ENCODE measurements at regions not wholly inside any gene's neighbourhood (a gene's known extent, or its start where the extent isn't known, plus 50 kb on each side); places are given as distances from the start of the nearest gene placed in this dataset.

DNA sequence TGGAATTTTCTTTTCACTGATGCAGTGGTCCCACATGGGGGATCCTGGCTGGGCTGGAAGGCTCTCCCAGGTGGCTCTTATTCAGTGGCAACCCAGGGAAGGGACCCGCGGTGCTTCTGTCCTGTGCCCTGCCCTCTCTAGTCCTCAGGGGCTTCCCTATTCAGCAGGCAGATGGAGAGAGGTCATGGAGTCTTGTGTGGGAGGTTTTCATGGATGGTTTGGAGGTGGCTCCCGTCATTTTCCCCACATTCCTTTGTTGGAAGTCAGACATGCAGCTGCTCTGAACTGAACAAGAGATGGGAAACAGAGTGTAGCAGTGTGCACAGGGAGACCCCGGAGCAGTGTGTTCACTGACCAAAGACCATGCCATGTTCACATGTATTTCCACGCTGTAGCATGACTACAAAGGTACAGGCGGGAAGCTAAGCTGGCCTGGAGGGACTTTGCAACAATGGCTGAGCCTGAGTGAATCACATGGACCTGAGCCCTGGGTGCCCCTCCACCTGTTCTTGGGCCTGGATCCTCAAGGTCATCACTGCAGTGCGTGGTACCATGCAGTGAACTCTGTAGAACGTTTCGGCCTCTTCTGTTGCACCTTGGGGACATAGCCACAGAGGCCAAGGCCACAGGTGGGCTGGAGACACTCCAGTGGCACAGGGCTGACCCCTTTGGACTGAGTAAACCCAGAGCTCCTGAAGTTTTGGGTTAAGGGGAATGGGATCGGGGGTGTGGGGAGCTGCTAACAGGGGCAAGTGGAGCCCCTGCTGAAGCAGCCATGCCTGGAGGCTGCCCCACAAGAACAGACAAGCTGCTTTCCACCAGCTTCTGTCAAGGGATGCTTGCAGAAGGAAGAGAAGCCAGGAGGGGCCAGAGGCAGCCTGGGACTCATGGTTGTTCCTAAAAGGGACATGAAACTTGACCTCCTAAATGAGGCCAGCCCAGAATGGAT, 123.0 kb downstream of the ASB7 start:
- TF ChIP-seq, protein P1, sequence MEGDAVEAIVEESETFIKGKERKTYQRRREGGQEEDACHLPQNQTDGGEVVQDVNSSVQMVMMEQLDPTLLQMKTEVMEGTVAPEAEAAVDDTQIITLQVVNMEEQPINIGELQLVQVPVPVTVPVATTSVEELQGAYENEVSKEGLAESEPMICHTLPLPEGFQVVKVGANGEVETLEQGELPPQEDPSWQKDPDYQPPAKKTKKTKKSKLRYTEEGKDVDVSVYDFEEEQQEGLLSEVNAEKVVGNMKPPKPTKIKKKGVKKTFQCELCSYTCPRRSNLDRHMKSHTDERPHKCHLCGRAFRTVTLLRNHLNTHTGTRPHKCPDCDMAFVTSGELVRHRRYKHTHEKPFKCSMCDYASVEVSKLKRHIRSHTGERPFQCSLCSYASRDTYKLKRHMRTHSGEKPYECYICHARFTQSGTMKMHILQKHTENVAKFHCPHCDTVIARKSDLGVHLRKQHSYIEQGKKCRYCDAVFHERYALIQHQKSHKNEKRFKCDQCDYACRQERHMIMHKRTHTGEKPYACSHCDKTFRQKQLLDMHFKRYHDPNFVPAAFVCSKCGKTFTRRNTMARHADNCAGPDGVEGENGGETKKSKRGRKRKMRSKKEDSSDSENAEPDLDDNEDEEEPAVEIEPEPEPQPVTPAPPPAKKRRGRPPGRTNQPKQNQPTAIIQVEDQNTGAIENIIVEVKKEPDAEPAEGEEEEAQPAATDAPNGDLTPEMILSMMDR (IDR thresholded peaks at IDR 0.05; ENCODE audit: low read depth, low read length): no peak
- DNase-seq (ENCODE audit: low read depth, low spot score): peak; percentile 73
- in situ Hi-C loops (cut with HindIII; ENCODE audit: low sequenced_read_pairs): no loop called here
- no peak overlapping the region for H3K4me3 ChIP-seq (ENCODE audit: low read depth, low read length)

DNA sequence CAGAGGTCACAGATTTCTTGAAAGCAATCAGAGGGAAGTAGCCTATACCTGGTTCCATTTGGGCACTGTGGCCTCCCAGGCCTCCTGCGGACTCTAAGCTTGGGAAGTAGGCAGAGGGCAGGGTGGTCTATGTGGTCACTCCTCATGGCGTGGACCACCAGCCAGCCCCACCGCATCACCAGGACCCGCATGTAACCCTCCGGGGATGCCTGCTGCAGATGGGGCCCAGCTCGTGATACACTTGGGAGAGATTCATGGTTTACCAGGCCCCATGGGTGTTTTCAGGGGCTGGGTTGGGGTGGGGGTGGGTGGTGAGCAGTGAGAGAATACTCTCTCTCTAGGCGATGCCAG, 123.7 kb downstream of the ASB7 start:
- TF ChIP-seq, protein P1 (IDR thresholded peaks at IDR 0.05; ENCODE audit: low read depth, low read length): no peak
- DNase-seq (ENCODE audit: low read depth, low spot score): no peak
- H3K4me3 ChIP-seq (ENCODE audit: low read depth, low read length): no peak overlapping the region
- in situ Hi-C loops (cut with HindIII; ENCODE audit: low sequenced_read_pairs): no loop called here

DNA sequence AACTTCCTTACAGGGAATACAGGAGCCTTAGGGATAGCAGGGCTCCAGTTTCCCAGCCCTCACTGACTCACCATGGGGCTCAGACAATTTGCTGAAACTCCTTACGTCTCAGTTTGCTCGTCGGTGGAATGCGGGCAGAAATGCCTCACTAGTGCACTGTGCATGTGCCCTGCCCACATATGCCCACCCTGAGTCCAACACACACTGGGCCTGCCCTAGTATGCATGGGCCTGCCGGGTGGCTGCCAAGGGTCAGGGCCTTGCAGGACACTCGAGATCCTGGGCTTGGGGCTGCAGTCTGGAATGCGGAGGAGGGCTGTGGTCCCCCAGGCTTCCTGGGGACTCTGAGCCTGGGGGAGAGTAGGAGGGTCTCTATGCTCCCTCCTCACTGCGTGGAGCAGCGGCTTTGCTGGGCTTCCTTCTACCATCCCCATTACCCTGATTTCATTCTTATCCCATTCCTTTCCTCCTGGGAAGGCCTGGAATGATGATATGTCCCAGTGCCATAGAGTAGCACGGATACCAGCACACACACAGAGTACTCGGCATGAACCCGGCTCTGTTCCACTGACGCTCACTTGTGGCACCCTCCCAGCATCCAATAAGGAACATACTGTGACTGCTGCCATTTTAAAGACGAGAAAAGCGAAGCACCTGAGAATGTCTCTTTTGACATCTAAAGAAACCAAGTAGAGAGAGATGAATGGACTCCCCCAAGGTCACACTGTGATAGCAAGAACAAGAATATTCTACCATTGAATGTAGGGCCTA, 124.2 kb downstream of the ASB7 start:
- no peak overlapping the region for H3K4me3 ChIP-seq (ENCODE audit: low read depth, low read length)
- TF ChIP-seq, protein P1 (IDR thresholded peaks at IDR 0.05; ENCODE audit: low read depth, low read length): no peak
- DNase-seq (ENCODE audit: low read depth, low spot score): peak; percentile 57
- in situ Hi-C loops (cut with HindIII; ENCODE audit: low sequenced_read_pairs): no loop called here

DNA sequence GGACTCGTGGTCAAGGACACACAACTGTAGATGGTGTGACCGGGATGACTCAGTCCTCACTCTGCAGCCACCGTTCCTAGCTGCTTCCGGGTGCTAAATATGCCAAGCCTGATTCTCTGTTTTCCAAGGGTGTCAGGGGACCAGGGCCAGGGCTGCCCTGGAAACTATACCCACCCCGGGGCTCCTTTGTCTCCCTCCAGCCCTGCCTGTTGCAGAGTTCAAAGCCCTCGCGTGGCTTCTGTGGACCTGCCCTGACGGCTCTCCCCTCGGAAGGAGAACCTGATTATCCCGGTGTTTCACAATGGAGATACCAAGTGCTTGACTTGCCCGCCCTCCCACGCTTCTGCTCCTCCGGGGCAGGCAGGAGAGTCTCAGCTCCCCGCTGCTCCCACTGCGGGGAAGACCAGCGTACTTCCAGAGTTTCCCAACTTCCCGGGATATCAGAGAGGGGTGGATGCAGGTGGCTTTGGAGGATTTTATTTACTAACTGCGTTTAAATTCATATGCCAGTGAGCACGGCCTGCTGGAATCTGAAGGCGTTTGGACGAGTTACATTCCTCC, 125.0 kb downstream of the ASB7 start:
- TF ChIP-seq, protein P1 (IDR thresholded peaks at IDR 0.05; ENCODE audit: low read depth, low read length): no peak
- in situ Hi-C loops (cut with HindIII; ENCODE audit: low sequenced_read_pairs): no loop called here
- no peak for DNase-seq (ENCODE audit: low read depth, low spot score)

DNA sequence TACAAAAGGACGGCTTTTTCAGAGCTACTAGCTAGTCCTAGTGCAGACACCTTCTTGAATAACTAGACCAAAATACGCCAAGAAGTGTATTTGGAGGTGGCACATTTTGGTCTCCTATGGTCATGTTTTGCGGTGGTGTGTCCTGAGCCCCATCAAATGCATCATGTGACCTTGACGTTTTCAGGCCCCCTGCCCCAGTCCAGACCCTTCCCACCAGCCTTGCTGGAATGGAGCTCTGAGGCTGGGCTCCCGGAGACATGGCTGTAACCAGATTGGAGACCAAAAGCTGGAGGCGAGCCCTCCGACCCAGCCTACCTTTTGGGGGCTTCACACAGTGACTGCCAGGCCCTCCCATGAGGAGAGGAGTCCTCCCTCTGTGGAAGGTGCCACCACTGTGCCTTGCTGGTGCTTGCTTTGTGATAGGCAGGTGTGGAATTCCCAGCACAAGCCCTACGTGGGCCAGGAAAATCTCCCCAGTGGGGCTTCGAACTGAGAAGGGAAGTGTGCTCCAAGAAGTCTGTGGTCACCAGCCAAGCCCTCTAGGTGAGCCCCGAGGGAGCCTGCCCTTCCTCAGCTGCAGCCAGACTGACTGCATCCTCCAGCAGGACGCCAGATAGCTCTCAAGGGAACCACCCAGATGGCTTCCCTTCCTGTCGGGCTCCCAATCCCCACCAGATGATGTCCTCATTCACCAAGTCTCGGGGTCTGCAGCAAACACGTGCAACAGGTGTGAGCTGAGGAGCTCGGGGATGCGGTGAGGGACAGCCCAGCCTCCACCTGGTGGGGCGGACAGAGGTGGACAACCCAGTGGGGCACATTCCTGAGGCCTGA, 126.2 kb downstream of the ASB7 start:
- no peak for DNase-seq (ENCODE audit: low read depth, low spot score)
- no peak overlapping the region for H3K4me3 ChIP-seq (ENCODE audit: low read depth, low read length)
- TF ChIP-seq, protein P1 (IDR thresholded peaks at IDR 0.05; ENCODE audit: low read depth, low read length): no peak
- in situ Hi-C loops (cut with HindIII; ENCODE audit: low sequenced_read_pairs): no loop called here

More for the DNA sequence above, 125.0 kb downstream of the ASB7 start:
- H3K4me3 ChIP-seq (ENCODE audit: low read depth, low read length): no peak overlapping the region

DNA sequence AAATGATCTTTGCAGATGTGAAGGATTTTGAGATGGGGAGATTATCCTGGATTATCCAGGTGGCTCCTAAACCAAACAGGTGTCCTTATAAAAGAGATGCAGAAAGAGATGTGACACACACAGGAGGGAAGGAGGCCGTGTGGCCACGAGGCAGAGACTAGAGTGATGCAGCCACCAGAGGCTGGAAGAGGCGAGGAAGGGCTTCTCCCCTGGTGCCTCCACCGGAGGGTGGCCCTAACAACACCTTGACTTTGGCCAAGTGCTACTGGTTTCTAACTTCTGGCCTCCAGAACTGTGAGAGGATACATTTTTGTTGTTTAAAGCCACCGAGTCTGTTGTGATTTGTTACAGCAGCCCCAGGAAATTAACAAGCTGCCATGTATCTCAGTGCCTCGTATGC, 127.1 kb downstream of the ASB7 start:
- in situ Hi-C loops (cut with HindIII; ENCODE audit: low sequenced_read_pairs): no loop called here
- TF ChIP-seq, protein P1 (IDR thresholded peaks at IDR 0.05; ENCODE audit: low read depth, low read length): no peak
- no peak for DNase-seq (ENCODE audit: low read depth, low spot score)
- no peak overlapping the region for H3K4me3 ChIP-seq (ENCODE audit: low read depth, low read length)
